ENCODE measurements at regions not wholly inside any gene's neighbourhood (a gene's known extent, or its start where the extent isn't known, plus 50 kb on each side); places are given as distances from the start of the nearest gene placed in this dataset.
"Not testable (repeated sequence)": the region's sequence is repeated elsewhere in the genome, so short reads cannot be mapped to it uniquely, and the experiment has no call there.

DNA sequence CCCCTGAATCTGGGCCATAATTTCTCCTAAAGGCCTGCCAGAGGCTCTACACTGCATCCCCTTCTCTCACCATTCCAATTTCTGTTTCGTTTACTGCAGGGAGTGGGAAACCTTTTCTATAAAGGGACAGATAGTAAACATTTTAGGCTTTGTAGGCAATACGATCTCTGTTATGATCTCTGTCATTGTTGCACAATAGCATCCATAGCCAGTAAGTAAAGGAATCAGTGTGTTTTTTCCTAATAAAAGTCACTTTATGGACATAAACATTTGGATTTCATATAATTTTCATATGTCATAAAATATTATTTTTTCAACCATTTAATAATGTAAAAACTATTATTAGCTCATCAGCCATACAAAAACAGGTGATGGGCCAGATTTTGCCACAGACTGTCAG, 531.7 kb downstream of the DSC3 start:
- DNase-seq, result no peak

DNA sequence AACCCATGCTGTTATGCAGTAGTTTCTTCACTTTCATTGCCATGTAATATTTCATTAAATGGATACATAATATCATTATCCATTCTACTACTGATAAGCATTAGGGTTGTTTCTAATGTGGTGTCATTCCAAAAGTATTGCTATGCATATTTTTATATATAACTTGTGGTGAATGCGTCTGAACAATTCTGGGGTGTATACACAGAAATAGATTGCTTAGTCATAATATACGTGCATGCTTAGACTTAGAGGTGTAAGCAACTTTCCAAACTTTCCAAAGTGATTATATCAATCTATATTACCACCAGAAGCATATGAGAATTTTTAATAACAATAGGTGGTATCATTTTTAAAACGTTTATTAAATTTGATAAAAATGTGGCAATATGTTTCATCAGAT, 540.9 kb downstream of the DSC3 start:
- no peak for DNase-seq

DNA sequence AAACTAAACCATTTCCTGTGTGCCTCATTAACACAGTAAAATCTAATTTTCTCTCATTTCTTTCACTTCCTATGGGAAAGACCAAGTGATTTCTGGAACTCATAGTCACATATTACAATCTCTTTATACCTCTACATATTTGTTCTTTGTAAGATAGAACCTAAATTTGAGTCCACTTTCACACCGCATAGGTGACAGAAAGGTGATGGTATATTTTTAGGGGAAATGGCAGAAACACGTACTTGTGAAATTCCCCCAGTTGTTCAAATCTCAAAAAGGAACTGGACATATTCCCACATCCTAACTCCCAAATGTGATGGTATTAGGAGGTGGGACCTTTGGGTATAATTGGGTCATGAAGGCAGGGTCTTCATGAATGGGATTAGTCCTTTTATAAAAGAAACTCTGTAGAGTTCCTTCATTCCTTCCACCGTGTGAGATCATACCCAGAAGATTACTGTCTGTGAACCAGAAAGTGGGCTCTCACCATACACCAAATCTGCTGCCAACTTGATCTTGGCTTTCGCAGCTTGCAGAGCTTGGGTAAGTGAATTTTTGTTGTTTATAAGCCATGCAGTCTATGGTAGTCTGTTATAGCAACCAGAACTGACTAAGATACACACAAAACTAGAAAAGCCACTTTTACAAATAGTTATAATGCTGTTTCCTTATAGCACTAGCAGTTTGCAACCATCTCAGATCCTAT, 542.1 kb downstream of the DSC3 start:
- DNase-seq, result no peak

DNA sequence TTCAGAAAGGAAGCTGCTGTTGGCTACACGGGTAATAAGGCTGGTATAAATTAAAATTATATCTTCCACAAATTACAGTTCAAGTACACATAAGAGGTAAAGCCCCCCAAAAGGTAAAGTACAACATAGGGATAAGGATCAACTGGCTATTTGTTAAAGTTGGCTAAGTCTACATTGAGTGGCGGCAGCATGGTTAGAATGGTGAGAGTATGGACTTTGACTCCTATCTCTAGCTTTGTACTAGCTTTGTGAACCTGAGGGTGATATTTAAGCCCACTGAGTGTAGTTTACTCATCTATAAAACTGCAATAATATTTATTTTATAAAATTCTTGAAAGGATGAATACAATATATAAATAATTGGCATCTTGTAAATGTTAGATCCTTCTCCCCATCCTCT, 542.8 kb downstream of the DSC3 start:
- DNase-seq, result no peak

DNA sequence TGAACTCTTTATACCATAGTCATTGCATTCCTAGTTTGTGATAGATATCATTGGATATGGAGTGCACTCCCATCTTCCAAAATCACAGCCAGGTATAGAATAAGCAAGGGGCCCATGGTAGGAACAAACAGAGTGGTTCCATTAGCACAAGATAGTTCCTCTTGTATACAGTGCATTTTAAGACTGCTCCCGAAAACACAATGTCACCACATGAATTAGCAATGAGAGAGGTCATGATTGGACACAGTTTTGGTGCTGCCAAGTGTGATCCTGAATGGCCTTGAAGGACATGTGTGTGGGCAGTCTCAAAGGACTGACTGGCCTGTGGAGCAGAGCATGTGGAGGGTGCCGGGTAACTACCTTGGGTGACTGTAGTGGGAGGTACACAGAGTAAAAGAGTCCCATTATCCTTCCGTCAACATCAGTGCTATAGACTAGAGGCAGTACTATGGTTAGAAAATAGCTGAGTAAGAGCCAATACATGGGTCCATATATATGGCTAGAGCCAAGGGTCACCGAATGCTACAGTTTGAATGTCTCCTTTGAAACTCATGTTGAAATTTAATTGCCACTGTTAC, 549.9 kb downstream of the DSC3 start:
- no peak for DNase-seq

DNA sequence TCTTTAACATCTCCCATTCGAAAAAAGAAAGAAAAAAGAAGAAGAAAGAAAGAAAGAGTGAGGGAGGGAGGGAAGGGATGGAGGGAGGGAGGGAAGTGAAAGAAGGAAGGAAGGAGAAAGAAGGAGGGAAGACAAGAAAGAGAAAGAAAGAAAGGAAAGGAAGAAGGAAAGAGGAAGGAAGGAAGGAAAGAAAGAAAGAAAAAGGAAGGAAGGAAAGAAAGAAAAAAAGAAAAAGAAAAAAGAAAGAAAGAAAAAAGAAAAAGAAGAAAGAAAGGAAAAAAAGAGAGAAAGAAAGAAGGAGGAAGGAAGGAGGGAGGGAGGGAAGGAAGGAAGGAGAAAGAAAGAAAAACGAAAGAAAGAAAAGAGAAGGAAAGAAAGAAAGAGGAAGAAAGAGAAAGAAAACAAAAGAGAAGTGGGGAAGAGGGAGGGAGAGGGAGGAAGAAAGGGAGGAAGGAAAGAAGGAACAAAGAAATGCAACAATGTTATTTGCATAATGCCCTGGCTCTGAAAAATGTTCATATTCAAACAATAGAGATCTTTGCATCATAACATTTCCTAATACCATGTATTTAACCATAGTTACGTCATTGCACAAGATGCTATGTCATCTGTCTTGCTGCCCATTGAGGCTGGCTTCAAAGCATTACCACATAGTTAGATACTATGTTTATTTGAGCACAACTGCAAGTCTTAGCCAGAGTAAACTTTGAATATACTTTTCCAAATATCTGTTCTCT, 550.6 kb downstream of the DSC3 start:
- DNase-seq, result no peak

DNA sequence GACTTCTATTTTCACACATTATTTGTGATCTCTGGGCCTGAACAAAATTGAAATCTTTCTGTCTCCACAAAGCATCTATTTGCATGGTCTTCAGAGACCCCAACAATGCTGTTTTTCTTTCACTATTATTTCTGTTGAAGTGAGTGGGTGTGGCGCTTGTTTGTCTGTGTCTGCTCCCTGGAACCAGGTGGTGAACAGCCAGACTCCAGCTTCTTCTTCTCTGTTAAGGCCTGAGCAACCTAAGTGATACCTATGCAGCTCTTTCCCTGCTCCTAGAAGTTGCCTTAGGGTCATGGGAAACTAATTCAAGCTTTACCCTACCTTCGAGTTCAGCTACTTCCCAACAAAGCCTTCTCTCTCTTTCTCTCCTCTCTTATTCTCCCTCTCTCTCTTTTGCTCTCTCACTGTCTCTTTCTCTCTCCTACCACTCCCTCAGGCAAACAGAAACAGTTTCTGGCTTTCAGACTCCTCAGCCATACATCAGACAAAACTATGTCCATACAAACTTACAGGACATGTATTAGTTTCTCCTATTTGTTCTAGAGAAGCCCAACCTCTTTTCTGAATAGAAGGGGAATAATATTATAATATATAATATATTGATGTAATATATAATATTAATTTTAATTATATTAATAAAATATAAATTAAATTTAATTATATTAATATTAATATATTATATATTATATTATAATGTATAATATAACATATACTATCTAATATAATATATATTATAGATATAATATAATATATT, 552.5 kb downstream of the DSC3 start:
- DNase-seq, result no peak

DNA sequence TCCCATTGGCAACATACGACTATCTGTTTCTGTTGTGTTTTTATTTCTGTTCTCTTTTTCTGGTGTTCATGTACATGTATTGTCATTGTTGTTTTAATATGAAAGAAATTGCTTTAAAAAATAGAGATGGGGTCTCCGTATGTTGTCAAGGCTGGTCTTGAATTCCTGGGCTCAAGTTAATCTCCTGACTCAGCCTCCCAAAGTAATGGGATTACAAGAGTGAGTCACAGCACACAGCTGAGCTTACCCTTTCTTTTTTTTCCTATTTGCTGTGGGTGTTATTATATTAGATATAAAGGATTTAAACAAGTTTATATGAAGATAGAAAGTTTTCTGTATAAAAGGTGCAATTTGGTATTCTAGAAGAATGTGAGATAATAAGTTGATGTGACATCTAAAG, 554.6 kb downstream of the DSC3 start:
- no peak for DNase-seq

DNA sequence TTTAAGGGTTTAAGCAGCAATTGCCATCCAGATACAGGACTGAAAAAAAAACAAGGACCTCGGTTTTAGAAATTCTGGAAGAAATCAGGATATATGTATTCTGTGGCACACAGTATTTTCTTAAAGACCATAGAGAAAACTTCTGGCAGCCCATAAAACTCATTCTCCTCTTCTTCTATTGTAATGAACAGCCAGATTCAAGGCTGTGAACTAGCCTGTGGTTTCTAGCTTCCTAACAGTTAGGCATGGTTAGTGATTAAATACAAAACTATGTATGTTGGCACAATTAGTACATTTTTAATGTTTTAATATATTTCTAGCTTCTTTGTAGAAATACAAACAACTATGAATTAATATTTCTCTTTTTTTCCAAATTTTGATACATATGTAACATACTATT, 555.7 kb downstream of the DSC3 start:
- no peak for DNase-seq

DNA sequence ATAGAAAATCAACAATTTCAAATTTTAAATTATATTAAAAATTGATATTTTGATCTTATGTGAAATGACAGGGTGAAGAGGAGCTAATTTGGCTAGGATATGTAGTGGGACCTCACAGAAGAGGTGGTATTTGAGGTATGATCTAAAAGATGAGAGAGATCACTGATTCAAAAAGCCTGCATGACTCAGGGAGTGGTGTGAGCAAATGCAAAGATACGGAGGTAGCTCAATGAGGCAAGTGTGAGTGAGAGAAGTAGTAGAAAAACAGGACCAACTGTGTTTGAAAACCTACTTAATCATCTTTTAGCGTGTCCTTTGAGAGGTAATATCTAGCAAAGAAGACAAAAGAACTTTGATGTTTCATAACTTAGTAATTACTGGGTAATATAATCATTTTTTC, 557.5 kb downstream of the DSC3 start:
- no peak for DNase-seq

DNA sequence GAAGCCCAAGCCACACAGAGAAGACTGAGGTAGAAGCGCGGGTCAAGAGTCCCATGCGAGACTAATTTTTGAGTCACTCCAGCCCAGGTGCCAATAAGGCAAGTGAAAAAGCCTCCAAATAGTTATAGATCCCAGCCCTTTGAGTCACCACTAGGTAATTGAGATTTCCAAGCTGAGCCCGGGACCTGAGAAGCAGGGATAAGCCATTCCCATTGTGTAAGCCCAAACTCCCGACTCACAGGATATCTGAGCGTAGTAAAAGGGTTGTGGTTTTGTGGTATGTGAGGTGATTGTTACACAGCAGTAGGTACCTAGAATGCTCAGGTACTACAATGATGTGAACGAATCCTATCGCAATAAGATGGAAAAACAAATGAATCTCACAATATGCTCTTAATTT, 560.7 kb downstream of the DSC3 start:
- no peak for DNase-seq

DNA sequence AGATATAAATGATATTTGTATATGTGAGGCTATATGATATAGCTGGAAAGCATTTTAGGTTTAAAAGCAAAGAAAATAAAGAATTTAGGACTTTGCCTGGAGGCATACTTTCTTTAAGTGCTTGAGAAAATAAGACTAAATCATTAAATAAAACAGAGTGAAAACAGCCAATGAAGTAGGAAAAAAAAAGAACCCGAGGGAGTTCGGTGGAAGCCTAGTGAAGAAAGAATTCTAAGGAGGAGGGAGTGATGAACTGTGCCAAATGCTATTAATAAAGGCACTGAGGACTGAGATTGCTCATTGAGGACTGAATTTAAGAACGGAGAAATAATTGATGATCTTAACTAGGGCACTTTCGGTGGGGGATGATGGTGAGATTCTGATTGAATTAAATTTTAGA, 573.5 kb downstream of the DSC3 start:
- no peak for DNase-seq

DNA sequence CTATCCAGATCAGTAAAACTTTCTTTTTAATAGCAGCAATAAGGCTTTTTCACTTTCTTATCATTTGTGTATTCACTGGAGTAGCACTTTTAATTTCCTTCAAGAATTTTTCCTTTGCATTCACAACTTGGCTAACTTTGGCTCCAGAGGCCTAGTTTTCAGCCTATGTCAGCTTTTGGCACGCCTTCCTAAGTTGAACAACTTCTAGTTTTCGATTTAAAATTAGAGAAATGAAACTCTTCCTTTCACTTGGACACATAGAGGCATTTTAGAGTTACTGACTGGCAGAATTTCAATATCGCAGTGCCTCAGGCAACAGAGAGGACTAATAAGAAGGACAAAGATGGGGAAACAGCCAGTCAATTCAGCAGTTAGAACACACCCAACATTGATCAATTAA, 577.4 kb downstream of the DSC3 start:
- peak; percentile 72 for DNase-seq

DNA sequence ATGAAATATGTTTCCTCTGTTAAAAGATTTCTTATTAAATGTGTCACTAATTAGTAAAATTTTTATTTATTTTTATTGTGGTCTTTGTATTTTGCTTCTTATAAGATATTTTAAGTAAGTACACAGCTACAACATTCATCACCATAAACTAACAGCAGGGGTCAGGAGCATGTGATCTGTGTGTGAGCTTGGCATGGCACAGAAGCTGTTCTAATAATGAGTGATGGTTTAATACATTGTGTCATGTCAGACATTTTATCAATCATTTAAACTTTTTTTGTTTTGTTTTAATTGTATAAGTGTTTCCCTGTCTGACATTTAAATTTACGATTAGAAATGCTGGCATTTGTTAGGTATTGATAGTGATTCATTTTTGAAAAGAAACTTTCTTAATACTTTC, 585.4 kb downstream of the DSC3 start:
- DNase-seq, result no peak

DNA sequence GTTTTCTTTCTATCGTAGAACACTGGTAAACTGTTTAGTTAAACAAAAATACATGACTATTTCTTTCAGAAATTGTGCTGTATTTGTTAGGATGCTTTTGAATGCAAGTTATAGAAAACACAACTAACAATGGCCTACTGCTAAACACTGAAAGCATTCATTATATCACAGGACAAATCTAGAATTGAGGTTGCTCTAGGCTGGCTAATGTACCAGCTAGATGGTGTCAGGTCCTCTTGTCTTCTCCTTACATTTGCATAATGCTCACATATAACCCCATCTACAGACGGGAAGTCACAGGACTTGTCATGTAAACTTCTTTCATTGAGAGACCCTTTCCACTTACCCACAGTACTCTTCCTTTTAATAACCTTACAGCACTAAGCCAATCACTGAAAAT, 586.8 kb downstream of the DSC3 start:
- DNase-seq, result no peak

DNA sequence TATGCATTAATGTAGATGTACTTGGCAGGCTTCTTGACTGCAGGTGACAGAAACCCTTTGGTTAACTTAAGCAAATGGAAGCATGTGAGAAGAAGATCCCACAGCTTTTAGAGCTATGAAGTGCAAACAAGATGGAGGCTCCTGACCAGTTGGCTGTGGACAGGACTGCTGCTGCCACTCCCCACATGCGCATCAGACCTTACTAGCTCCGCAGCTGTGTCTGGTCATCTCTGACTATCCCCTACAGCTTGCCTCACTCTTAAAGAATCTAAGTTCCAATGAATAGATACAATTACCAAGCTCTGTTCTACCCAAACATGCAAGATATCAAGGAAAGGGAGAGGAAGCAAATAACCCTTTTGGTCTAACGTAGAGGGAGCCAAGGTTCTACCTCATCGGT, 587.6 kb downstream of the DSC3 start:
- no peak for DNase-seq

DNA sequence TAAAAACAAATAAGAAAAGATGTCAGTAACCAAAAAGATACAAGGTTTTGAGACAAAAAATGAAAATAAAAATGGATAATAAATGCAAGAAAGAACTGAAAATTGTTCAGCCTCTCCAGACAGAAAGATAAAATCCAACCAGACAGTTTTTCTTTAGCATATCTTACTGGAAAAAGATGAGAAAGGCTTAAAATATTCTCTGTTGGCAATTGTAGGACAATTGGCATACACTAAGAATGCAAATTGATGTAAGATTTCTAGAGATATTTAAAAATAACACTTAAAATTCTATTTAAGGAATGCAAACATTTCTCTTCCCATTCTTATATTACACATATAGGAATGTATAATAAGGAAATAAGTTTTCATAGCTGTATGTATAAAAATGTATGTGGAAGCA, 590.6 kb downstream of the DSC3 start:
- DNase-seq, result no peak

DNA sequence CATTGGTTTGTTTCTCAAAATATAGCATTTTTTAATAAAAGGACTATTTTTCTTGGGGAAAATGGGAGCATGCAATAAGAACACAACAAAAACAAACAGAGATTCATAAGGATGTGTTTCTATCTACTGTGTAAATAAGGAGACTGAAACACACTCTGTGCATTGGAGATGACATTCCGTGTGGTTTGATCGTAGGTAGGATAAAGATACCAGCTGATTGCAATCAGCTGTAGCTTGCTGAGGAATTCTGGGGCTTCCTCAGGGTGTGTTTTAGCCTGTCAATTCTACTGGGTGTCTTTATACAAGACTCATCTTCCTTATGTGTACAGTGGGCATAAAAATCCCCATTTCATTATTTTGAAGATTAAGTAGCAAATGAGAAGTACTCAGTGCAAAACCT, 591.6 kb downstream of the DSC3 start:
- DNase-seq, result no peak

DNA sequence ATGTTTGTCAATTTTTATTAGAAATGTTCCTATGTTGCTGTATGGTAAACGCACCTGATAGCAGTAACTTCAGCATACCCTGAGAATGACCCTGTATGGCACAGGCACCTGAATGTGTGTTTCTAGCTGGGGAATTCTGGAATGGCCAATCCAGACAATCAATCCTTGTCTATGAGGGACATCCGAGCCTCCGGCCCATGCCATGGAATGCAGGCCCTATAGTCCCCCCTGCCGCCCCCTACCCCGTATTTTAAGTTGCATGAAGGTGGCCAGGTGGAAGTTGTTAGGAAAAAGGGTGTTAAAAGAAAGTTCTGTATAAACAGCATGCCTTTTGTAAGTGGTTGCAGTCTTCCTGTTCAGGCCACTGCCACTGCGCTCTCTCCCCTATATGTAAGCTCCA, 595.9 kb downstream of the DSC3 start:
- DNase-seq, result no peak

DNA sequence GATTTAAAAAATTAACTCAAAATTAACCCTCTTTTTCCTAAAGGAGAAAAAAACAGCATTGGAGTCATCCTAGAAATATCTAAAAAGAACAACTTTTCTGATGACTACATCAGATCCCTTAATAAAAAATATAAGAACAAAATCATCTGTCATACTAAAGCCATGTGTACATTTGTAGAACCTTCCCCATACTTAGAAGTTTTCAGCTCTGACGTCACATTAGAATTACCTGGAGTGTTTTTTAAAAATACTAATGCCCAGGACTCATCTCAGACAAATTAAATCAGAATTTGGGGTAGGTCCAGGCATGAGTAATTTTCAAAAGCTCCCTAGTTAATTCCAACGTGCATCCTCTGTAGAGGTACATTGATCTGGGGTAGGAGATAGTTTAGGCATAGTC, 598.0 kb downstream of the DSC3 start:
- DNase-seq, result no peak

DNA sequence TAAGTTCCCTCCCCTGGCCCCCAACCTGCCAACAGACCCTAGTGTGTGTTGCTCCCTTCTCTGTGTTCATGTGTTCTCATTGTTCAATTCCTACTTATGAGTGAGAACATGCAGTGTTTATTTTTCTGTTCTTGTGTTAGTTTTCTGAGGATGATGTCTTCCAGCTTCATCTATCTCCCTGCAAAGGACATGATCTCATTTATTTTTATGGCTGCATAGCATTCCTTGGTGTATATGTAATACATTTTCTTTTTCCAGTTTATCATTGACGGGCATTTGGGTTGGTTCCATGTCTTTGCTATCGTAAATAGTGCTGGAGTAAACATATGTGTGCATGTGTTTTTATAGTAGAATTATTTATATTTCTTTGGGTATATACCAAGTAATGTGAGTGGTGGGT, 602.2 kb downstream of the DSC3 start:
- no peak for DNase-seq

DNA sequence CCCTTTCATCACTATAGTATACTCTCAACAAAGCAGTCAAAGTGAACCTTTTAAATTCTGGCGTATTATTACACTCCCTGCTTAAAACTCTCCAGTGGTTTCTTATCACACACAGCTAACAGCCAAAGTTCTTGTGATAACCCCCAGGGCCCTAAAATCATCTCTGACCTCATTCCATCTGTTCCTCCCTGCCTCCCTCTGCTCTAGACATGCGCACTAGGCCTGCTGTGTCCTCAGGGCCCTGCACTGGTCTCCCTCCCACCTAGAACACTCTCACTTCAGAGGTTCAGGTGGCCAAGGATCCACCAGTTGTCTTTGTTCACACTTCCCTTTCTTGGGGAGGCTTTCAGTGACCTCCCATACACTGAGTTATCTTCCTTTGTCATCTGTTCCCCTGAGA, 603.4 kb downstream of the DSC3 start:
- DNase-seq, result no peak

DNA sequence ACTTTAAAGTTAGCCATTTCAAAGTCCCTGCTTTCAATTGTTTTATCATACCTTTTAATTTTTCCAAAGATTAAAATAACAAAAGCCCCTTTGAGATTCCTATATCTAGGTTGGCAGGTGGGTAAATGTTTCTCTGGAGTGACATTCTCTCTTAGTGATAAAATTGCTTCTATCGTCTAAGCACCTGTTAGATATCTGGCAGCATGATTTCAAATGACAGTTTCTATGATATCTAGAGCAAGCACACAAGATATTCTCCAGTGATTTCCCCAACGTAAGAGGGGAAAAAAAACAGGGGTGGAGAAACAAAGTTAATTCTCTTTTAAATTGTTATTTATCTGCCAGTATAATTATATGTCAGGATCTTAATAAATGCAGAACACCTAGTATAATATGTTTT, 610.2 kb downstream of the DSC3 start:
- no peak for DNase-seq

DNA sequence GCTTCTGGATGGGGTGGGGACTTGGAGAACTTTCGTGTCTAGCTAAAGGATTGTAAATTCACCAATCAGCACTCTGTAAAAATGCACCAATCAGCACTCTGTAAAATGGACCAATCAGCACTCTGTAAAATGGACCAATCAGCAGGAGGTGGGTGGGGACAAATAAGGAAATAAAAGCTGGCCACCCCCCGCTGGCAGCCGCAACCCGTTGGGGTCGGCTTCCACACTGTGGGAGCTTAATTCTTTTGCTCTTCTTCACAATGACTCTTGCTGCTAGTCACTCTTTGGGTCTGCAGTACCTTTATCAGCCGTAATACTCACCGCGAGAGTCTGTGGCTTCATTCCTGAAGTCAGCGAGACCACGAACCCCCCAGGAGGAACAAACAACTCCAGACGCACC, 623.1 kb downstream of the DSC3 start:
- not testable (repeated sequence) for DNase-seq
